Natural killer cell treated with Interleukin-12 subunit alpha and Interleukin-12 subunit beta and Interleukin-15 and Interleukin-18, amount 100 ng/mL, for 72 hours (primary cell): ENCODE measurements at regions not wholly inside any gene's neighbourhood (a gene's known extent, or its start where the extent isn't known, plus 50 kb on each side); places are given as distances from the start of the nearest gene placed in this dataset.
"Not testable (repeated sequence)": the region's sequence is repeated elsewhere in the genome, so short reads cannot be mapped to it uniquely, and the experiment has no call there.

Experiments
- ATAC-seq, 2 donors: fragments of 150-1000 bp; cut with Tn5 transposase in 1 of 2; sonication (Bioruptor Pico), chemical (Tn5 transposase) in 1 of 2; 2 replicates each; pipeline ENCODE4 v1.10.0; 2021
- DNase-seq: peaks from one replicate; pipeline ENCODE4 v3.0.0; 2022; ENCODE audit warnings: low spot score
- H3K27ac Mint-ChIP-seq, 2 donors: 1 replicate in 1 of 2; 2 replicates in 1 of 2; pipeline ENCODE4 v1.8.0; 2022; ENCODE audit warnings: mixed read lengths in 2 of 2, mild to moderate bottlenecking in 1 of 2, moderate library complexity in 1 of 2
- H3K27me3 Mint-ChIP-seq, 2 donors: 1 replicate in 1 of 2; 2 replicates in 1 of 2; pipeline ENCODE4 v1.8.0; 2022; ENCODE audit warnings: mixed read lengths in 2 of 2
- H3K36me3 Mint-ChIP-seq: one replicate; pipeline ENCODE4 v1.8.0; 2022; ENCODE audit warnings: mixed read lengths
- H3K4me1 Mint-ChIP-seq, 2 donors: 1 replicate in 1 of 2; 2 replicates in 1 of 2; pipeline ENCODE4 v1.8.0; 2022; ENCODE audit warnings: low read depth in 2 of 2, mixed read lengths in 2 of 2, mild to moderate bottlenecking in 1 of 2
- H3K4me3 Mint-ChIP-seq: one replicate; pipeline ENCODE4 v1.8.0; 2022; ENCODE audit warnings: mixed read lengths
- H3K9me3 Mint-ChIP-seq: 2 replicates; pipeline ENCODE4 v1.8.0; 2022; ENCODE audit warnings: mixed read lengths

GRCh38 chr9:108779551-108780325 lies 76.0 kb downstream of the ACTL7B start:
- ATAC-seq, result peak in 1 of 2 donors; percentile 40
- no peak for DNase-seq
- Mint-ChIP-seq H3K4me1 (peaks cover 5 to 7% of the 10 kb centered on the region in 2 donors), H3K27me3 (peaks cover 28% of the 10 kb centered on the region in 2 donors), H3K4me3 (no peak overlapping the region), H3K27ac (no peak overlapping the region), H3K9me3 (no peaks in the 10 kb centered on the region), H3K36me3 (no peaks in the 10 kb centered on the region)

GRCh38 chr9:108776920-108777639 lies 78.7 kb downstream of the ACTL7B start:
- peaks cover 21% of the 10 kb centered on the region in 2 donors for H3K27me3 Mint-ChIP-seq
- no peak overlapping the region for H3K27ac Mint-ChIP-seq

GRCh38 chr9:108775901-108776306 lies 79.9 kb downstream of the ACTL7B start:
- Mint-ChIP-seq H3K27ac (no peak overlapping the region), H3K27me3 (peaks cover 16 to 21% of the 10 kb centered on the region in 2 donors), H3K9me3 (no peaks in the 10 kb centered on the region), H3K36me3 (no peaks in the 10 kb centered on the region), H3K4me3 (no peak overlapping the region), H3K4me1 (no peaks in the 10 kb centered on the region)
- no peak for DNase-seq
- no peak for ATAC-seq

More at GRCh38 chr9:108776920-108777639, 78.7 kb downstream of the ACTL7B start:
- Mint-ChIP-seq H3K36me3 (no peaks in the 10 kb centered on the region), H3K9me3 (no peaks in the 10 kb centered on the region), H3K4me1 (no peaks in the 10 kb centered on the region), H3K4me3 (no peak overlapping the region)
- ATAC-seq (no peak), DNase-seq (no peak)

- H3K4me1 Mint-ChIP-seq, H3K9me3 Mint-ChIP-seq, H3K27ac Mint-ChIP-seq, H3K4me3 Mint-ChIP-seq, ATAC-seq, DNase-seq, H3K36me3 Mint-ChIP-seq: not testable (repeated sequence)
- peaks cover 9 to 17% of the 10 kb centered on the region in 2 donors for H3K27me3 Mint-ChIP-seq
Observed at GRCh38 chr9:108774088-108774487, 81.7 kb downstream of the ACTL7B start.

- Mint-ChIP-seq H3K27me3 (peaks cover 0 to 7% of the 10 kb centered on the region in 2 donors), H3K9me3 (no peaks in the 10 kb centered on the region), H3K4me1 (no peaks in the 10 kb centered on the region), H3K4me3 (no peak overlapping the region), H3K27ac (no peak overlapping the region), H3K36me3 (no peaks in the 10 kb centered on the region)
- no peak for DNase-seq
- no peak for ATAC-seq
Observed at GRCh38 chr9:108772301-108772894, 83.4 kb downstream of the ACTL7B start.

- DNase-seq, result no peak
- Mint-ChIP-seq H3K27ac (no peak overlapping the region), H3K4me3 (no peak overlapping the region), H3K36me3 (no peaks in the 10 kb centered on the region), H3K4me1 (no peaks in the 10 kb centered on the region), H3K27me3 (no peaks in the 10 kb centered on the region), H3K9me3 (no peaks in the 10 kb centered on the region)
- ATAC-seq, result no peak
Observed at GRCh38 chr9:108768744-108769143, 87.0 kb downstream of the ACTL7B start.

GRCh38 chr9:108766626-108767161 lies 89.1 kb downstream of the ACTL7B start:
- Mint-ChIP-seq H3K27ac (no peak overlapping the region), H3K27me3 (no peaks in the 10 kb centered on the region), H3K4me3 (no peak overlapping the region), H3K36me3 (no peaks in the 10 kb centered on the region), H3K4me1 (no peaks in the 10 kb centered on the region), H3K9me3 (no peaks in the 10 kb centered on the region)
- ATAC-seq (no peak), DNase-seq (no peak)

- no peak for DNase-seq
- Mint-ChIP-seq H3K4me1 (no peaks in the 10 kb centered on the region), H3K36me3 (no peaks in the 10 kb centered on the region), H3K9me3 (no peaks in the 10 kb centered on the region), H3K4me3 (no peak overlapping the region), H3K27me3 (no peaks in the 10 kb centered on the region), H3K27ac (no peak overlapping the region)
- ATAC-seq, result no peak
Observed at GRCh38 chr9:108765265-108765664, 90.5 kb downstream of the ACTL7B start.

GRCh38 chr9:108762348-108763055 lies 93.3 kb downstream of the ACTL7B start:
- H3K4me1 Mint-ChIP-seq, result no peaks in the 10 kb centered on the region
- H3K36me3 Mint-ChIP-seq, result no peaks in the 10 kb centered on the region
- H3K27ac Mint-ChIP-seq, result no peak overlapping the region
- no peak overlapping the region for H3K4me3 Mint-ChIP-seq
- ATAC-seq (no peak), DNase-seq (no peak)
- no peaks in the 10 kb centered on the region for H3K9me3 Mint-ChIP-seq
- H3K27me3 Mint-ChIP-seq, result peaks cover 0 to 4% of the 10 kb centered on the region in 2 donors

- Mint-ChIP-seq H3K4me3 (no peak overlapping the region), H3K27me3 (peaks cover 0 to 4% of the 10 kb centered on the region in 2 donors), H3K4me1 (no peaks in the 10 kb centered on the region), H3K27ac (no peak overlapping the region), H3K9me3 (no peaks in the 10 kb centered on the region), H3K36me3 (no peaks in the 10 kb centered on the region)
- DNase-seq (no peak), ATAC-seq (no peak)
Observed at GRCh38 chr9:108761655-108762347, 94.0 kb downstream of the ACTL7B start.

GRCh38 chr9:108760841-108761240 lies 94.9 kb downstream of the ACTL7B start:
- peaks cover 0 to 4% of the 10 kb centered on the region in 2 donors for H3K27me3 Mint-ChIP-seq
- H3K4me3 Mint-ChIP-seq, result no peak overlapping the region
- no peaks in the 10 kb centered on the region for H3K9me3 Mint-ChIP-seq
- no peaks in the 10 kb centered on the region for H3K36me3 Mint-ChIP-seq
- H3K27ac Mint-ChIP-seq, result no peak overlapping the region
- DNase-seq (no peak), ATAC-seq (no peak)
- no peaks in the 10 kb centered on the region for H3K4me1 Mint-ChIP-seq

GRCh38 chr9:108759835-108760234 lies 96.0 kb downstream of the ACTL7B start:
- DNase-seq (no peak), ATAC-seq (no peak)
- no peak overlapping the region for H3K27ac Mint-ChIP-seq

GRCh38 chr9:108759399-108759798 lies 96.4 kb downstream of the ACTL7B start:
- H3K9me3 Mint-ChIP-seq, result no peaks in the 10 kb centered on the region
- H3K36me3 Mint-ChIP-seq, result no peaks in the 10 kb centered on the region

More at GRCh38 chr9:108759835-108760234, 96.0 kb downstream of the ACTL7B start:
- Mint-ChIP-seq H3K36me3 (no peaks in the 10 kb centered on the region), H3K4me3 (no peak overlapping the region), H3K27me3 (peaks cover 0 to 4% of the 10 kb centered on the region in 2 donors), H3K4me1 (no peaks in the 10 kb centered on the region), H3K9me3 (no peaks in the 10 kb centered on the region)

More at GRCh38 chr9:108759399-108759798, 96.4 kb downstream of the ACTL7B start:
- DNase-seq (no peak), ATAC-seq (peak in 1 of 2 donors; percentile 43)
- Mint-ChIP-seq H3K4me1 (no peaks in the 10 kb centered on the region), H3K27me3 (peaks cover under 1 to 4% of the 10 kb centered on the region in 2 donors), H3K27ac (no peak overlapping the region), H3K4me3 (no peak overlapping the region)
